ENCODE measurements at regions not wholly inside any gene's neighbourhood (a gene's known extent, or its start where the extent isn't known, plus 50 kb on each side); places are given as distances from the start of the nearest gene placed in this dataset.
A peak's percentile ranks its signal among the peaks of the same experiment; 100 is the strongest.

DNA sequence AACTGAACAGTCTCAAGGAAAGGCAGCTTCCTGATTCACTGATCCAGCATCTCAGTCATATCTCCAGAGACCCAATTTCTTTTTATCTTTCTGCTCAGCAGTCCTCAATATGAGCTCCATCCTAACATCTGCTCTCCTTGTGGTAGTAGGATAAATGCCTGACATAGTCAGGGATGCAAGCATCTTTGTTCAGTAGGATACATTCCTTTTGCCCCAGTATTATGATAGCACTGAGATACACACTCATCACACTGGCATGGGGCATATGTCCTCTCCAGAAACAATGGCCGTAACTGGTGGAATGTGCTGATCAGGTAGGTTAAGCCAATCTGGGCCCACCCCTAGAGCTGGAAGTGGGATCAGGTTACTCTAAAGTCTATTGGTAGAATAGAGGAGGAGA is 207.2 kb downstream of the ETAA1 start:
- Histone ChIP-seq H3K9me3 (ENCODE audit: control insufficient read depth in 4 of 4, insufficient read depth in 3 of 4, low read length in 3 of 4) (no peaks in the 10 kb centered on the region), H3K27me3 (ENCODE audit: control insufficient read depth in 3 of 3, insufficient read depth in 3 of 3, low read length in 2 of 3) (no peaks in the 10 kb centered on the region), H3K9ac (ENCODE audit: insufficient read depth in 1 of 2, low read length in 2 of 2) (no peak overlapping the region), H3K4me1 (ENCODE audit: control insufficient read depth in 5 of 5, insufficient read depth in 5 of 5, low read length in 5 of 5) (no peaks in the 10 kb centered on the region), H3K27ac (ENCODE audit: low read depth in 1 of 2, low read length in 1 of 2) (no peak overlapping the region), H3K4me3 (no peak overlapping the region), H3K36me3 (ENCODE audit: control insufficient read depth in 4 of 4, insufficient read depth in 4 of 4, low read length in 4 of 4) (no peaks in the 10 kb centered on the region)
- DNase-seq (no peak), ATAC-seq (ENCODE audit: insufficient read depth, low FRiP score) (no peak)
- no peak for TF ChIP-seq CTCF (IDR thresholded peaks at IDR 0.05; ENCODE audit: control extremely low read depth, extremely low read depth)
- 90 to 95% methylated on average over 1 of the region's 1 CpG for WGBS, 2 donors

DNA sequence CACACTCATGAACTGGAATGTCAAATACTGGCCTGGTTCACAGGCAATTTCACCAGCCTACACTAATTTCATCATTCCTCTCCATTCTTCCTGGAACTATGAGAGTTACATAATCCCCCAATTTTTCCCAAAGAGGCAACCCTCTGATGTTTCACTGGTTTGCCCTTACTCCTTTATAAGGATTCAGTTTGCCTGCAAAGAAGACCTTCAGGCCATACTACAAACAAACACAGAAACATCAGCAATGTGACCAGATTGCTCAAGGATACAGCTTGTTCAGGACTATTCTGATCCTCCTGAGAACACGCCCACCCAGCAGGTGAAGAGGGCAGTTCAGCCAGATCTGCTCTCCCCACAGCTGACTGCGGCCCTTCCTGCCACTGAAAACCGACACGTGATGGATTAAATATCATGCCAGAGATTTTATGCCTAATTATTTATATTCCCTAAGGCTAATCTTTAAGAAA is 215.5 kb downstream of the ETAA1 start:
- TF ChIP-seq CTCF (IDR thresholded peaks at IDR 0.05; ENCODE audit: control extremely low read depth, extremely low read depth), result no peak
- DNase-seq (no peak), ATAC-seq (ENCODE audit: insufficient read depth, low FRiP score) (no peak)
- Histone ChIP-seq H3K9me3 (ENCODE audit: control insufficient read depth in 4 of 4, insufficient read depth in 3 of 4, low read length in 3 of 4) (no peaks in the 10 kb centered on the region), H3K27ac (ENCODE audit: low read depth in 1 of 2, low read length in 1 of 2) (no peak overlapping the region), H3K4me1 (ENCODE audit: control insufficient read depth in 5 of 5, insufficient read depth in 5 of 5, low read length in 5 of 5) (peaks cover 0 to 5% (median 2%) of the 10 kb centered on the region in 5 donors), H3K36me3 (ENCODE audit: control insufficient read depth in 4 of 4, insufficient read depth in 4 of 4, low read length in 4 of 4) (no peaks in the 10 kb centered on the region), H3K9ac (ENCODE audit: insufficient read depth in 1 of 2, low read length in 2 of 2) (no peak overlapping the region), H3K27me3 (ENCODE audit: control insufficient read depth in 3 of 3, insufficient read depth in 3 of 3, low read length in 2 of 3) (no peaks in the 10 kb centered on the region), H3K4me3 (no peak overlapping the region)
- 52 to 75% methylated on average over 4 of the region's 4 CpGs for WGBS, 2 donors

- ATAC-seq (ENCODE audit: insufficient read depth, low FRiP score) (peak; percentile 55), DNase-seq (peak in 1 of 3 donors; percentile 54)
- WGBS, 2 donors, result 41 to 64% methylated on average over 1 of the region's 1 CpG
- no peak for TF ChIP-seq CTCF (IDR thresholded peaks at IDR 0.05; ENCODE audit: control extremely low read depth, extremely low read depth)
- no peak overlapping the region for H3K9ac ChIP-seq (ENCODE audit: insufficient read depth in 1 of 2, low read length in 2 of 2)
- H3K36me3 ChIP-seq (ENCODE audit: control insufficient read depth in 4 of 4, insufficient read depth in 4 of 4, low read length in 4 of 4), result no peaks in the 10 kb centered on the region
- H3K27me3 ChIP-seq (ENCODE audit: control insufficient read depth in 3 of 3, insufficient read depth in 3 of 3, low read length in 2 of 3), result no peaks in the 10 kb centered on the region
- peaks cover 0 to 5% (median 2%) of the 10 kb centered on the region in 5 donors for H3K4me1 ChIP-seq (ENCODE audit: control insufficient read depth in 5 of 5, insufficient read depth in 5 of 5, low read length in 5 of 5)
- no peaks in the 10 kb centered on the region for H3K9me3 ChIP-seq (ENCODE audit: control insufficient read depth in 4 of 4, insufficient read depth in 3 of 4, low read length in 3 of 4)
- no peak overlapping the region for H3K27ac ChIP-seq (ENCODE audit: low read depth in 1 of 2, low read length in 1 of 2)
- no peak overlapping the region for H3K4me3 ChIP-seq
Measured at GRCh38 chr2:67613227-67613626, 216.1 kb downstream of the ETAA1 start.

DNA sequence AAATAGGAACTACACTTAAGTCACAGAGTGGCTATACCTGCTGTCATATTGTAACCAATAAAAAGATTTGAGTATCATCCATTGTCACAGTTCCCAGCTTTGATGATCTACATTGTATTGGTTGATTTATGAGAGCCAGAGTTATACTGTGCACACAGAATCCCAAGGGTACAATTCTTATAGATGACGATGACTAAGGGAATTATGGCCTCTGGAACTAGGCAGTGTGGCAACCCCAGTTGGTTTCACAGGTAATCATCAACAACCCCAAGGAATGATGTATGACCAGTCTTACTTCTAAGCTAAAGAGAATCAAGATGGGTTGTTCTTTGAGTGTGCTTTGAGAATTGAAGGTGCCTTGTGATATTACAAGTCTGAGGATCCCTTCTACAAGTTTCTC is 217.3 kb downstream of the ETAA1 start:
- Histone ChIP-seq H3K4me3 (no peak overlapping the region), H3K9ac (ENCODE audit: insufficient read depth in 1 of 2, low read length in 2 of 2) (no peak overlapping the region), H3K27ac (ENCODE audit: low read depth in 1 of 2, low read length in 1 of 2) (no peak overlapping the region), H3K9me3 (ENCODE audit: control insufficient read depth in 4 of 4, insufficient read depth in 3 of 4, low read length in 3 of 4) (no peaks in the 10 kb centered on the region), H3K36me3 (ENCODE audit: control insufficient read depth in 4 of 4, insufficient read depth in 4 of 4, low read length in 4 of 4) (no peaks in the 10 kb centered on the region), H3K4me1 (ENCODE audit: control insufficient read depth in 5 of 5, insufficient read depth in 5 of 5, low read length in 5 of 5) (peaks cover 0 to 5% (median 2%) of the 10 kb centered on the region in 5 donors), H3K27me3 (ENCODE audit: control insufficient read depth in 3 of 3, insufficient read depth in 3 of 3, low read length in 2 of 3) (no peaks in the 10 kb centered on the region)
- WGBS, 2 donors, result 90 to 92% methylated on average over 1 of the region's 1 CpG
- TF ChIP-seq CTCF (IDR thresholded peaks at IDR 0.05; ENCODE audit: control extremely low read depth, extremely low read depth), result no peak
- no peak for ATAC-seq (ENCODE audit: insufficient read depth, low FRiP score)
- DNase-seq, result no peak
